Cardiac septum (tissue), 1 donor: ENCODE measurements at regions not wholly inside any gene's neighbourhood (a gene's known extent, or its start where the extent isn't known, plus 50 kb on each side); places are given as distances from the start of the nearest gene placed in this dataset.

Experiments used
- DNase-seq: peaks from one replicate; pipeline ENCODE4 v3.0.0-alpha.2; 2020; ENCODE audit warnings: low spot score
- intact Hi-C: fragments of 100-400 bp; cut with DNase I; formaldehyde crosslinking; loops from one replicate; pipeline ENCODE4 v1.14.0; 2022
- donor health status: DM: no; HTN: no; CAD: no.

- intact Hi-C loops = no loop called here
- DNase-seq = no peak
These were observed 447.4 kb upstream of the ROBO1 start for GRCh38 chr3:80215191-80215590.

DNA sequence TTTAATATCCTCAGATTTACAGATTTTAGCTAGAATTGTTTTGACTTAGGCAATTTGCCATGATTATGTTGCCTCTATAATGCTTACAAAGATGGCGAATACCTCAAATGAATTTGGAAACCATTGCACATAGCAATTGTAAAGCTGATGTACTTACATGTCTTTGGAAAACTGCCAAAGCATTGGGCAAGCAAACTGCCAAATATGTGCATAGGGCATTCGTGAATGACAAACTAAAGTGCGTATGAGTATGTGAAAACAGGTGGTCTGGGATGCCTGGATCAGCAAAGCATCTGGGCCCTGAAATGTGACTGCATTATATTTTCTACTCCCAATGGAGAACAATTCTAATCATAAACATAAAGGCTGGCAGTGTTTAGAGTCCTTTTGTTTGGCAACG, 445.3 kb upstream of the ROBO1 start:
- DNase-seq = no peak
- intact Hi-C loops = no loop called here

GRCh38 chr3:80192936-80193335, 425.1 kb upstream of the ROBO1 start:
- intact Hi-C loops = no loop called here
- no peak for DNase-seq

GRCh38 chr3:80190051-80190450, 422.3 kb upstream of the ROBO1 start:
- intact Hi-C loops = no loop called here
- no peak for DNase-seq

GRCh38 chr3:80187981-80188380, 420.2 kb upstream of the ROBO1 start:
- DNase-seq = no peak
- intact Hi-C loops = no loop called here

GRCh38 chr3:80159990-80160506, 392.2 kb upstream of the ROBO1 start:
- intact Hi-C loops = no loop called here
- no peak for DNase-seq

- intact Hi-C loops = no loop called here
- DNase-seq = no peak
These were observed 390.5 kb upstream of the ROBO1 start for GRCh38 chr3:80158332-80158731.

GRCh38 chr3:80157546-80157945, 389.7 kb upstream of the ROBO1 start:
- no peak for DNase-seq
- intact Hi-C loops = no loop called here

DNA sequence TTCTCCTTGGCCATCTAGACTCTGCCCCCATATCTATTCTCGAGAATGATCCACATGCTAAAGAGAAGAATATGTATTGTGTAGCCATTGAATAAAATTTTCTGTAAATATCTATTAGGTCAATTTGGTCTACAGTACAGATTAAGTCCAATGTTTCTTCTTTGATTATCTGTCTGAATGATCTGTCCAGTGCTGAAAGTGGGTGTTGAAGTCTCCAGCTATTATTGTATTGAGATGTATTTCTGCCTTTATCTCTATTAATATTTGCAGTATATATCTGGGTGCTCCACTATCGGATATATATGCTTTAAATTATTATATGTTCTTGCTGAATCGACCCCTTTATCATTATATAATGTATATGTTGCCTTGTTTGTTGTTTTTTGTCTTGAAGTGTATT, 384.9 kb upstream of the ROBO1 start:
- no peak for DNase-seq
- intact Hi-C loops = no loop called here

DNA sequence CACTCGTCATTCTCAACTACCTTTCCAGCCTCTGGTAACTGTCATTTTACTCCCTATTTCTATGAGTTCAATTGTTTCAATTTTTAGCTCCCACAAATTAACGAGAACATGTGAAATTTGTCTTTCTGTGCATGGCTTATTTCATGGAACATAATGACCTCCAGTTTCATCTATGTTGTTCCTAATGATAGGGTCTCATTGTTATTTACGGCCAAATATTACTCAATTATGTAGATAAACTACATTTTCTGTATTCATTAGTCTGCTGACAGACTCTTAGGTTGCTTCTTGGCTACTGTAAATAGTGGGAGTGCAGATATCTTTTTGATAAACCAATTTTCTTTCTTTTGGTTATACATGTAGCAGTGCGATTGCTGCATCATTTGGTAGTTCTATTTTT, 374.9 kb upstream of the ROBO1 start:
- no peak for DNase-seq
- intact Hi-C loops = no loop called here

DNA sequence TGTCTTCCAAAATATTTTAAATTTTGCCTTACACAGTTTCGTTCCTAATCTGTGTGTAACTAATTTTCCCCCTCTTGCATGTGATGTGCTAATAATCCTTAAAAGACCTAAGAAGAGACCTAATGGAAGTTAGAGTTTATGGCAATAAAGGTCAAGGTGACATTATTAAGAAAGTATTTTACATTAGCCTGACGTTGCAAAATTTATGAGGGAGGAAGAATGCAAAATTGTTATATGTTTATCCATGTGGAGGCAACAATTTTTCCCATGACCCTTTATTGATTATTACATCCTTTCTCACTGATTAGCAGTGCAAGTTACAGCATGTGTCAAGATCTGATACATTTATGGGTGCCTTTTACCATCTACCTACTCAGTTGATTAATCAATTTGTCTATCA, 373.8 kb upstream of the ROBO1 start:
- intact Hi-C loops = no loop called here
- DNase-seq = no peak

DNA sequence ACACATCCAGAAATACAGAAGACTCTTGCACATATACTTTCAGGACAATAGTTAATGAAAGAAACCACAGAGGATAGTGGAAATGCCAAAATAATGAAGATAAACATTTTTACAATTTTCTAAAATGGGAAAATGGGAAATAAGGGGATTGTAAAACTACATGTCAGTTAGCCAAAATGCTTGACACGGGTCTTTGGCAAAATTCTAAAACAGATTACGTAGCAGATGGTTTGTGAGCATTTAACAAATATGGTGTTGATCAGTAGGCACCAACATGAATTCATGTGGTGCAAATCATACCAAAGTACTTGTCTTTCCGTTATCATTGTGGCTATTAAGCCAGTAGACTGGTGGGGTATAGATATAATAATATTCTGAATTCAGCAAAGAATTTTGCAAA, 348.5 kb upstream of the ROBO1 start:
- intact Hi-C loops = no loop called here
- DNase-seq = no peak

DNA sequence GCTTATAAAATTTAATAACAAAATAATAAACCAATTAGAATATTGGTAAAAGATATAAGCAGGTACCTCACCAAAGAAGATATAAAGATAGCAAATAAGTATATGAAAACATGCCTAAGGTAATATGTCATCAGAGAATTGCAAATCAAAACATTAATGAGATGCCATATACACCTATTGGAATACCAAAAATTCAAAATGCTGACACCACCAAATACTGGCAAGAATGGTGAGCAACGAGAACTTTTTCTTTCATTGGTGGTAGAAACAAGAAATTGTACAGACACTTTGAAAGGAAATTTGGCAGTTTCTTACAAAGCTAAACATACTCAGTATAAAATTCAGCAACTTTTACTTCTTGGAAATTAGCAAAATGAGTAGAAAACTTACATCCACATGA, 346.9 kb upstream of the ROBO1 start:
- intact Hi-C loops = no loop called here

DNA sequence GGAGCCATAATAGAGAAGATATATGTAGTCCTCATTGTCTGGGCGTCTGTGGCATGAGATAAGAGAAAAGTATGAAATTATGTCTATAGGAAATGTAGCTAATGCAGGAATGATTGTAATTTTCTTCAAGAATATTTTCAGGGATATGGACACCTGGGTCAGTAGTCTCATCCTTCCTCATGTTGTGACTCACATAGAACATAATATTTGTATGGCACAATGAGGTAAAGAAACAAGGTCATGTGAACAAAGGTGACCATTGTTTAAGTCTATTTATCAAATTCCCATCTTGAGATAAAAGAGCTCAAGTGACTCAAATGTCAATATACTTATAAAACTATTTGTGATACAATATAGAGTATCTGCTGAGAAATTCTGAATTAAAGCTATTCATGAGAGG, 345.5 kb upstream of the ROBO1 start:
- intact Hi-C loops = no loop called here
- DNase-seq = no peak

More for the DNA sequence above, 346.9 kb upstream of the ROBO1 start:
- DNase-seq = no peak

- DNase-seq = no peak
- intact Hi-C loops = no loop called here
These were observed 331.8 kb upstream of the ROBO1 start for GRCh38 chr3:80099559-80100066.

- DNase-seq = no peak
- intact Hi-C loops = no loop called here
These were observed 329.9 kb upstream of the ROBO1 start for GRCh38 chr3:80097674-80098073.

DNA sequence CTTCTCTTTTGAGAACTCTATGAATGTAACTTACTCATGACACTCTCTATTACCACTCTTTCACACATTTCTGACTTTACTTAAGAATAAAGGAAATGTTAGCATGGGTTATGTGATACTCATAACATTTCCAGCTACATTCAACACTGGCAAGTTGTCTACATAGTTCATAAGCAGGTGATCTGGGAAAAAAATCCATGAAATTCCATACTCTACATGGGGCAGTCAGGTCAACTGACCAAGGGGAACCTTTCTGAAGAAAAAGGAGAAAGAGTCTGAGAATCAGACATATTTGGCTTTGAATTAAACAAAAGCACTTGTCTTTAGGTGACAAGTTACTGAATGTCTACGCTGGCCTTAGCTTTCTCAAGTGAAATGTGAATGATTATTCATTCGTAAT, 329.1 kb upstream of the ROBO1 start:
- intact Hi-C loops = no loop called here

DNA sequence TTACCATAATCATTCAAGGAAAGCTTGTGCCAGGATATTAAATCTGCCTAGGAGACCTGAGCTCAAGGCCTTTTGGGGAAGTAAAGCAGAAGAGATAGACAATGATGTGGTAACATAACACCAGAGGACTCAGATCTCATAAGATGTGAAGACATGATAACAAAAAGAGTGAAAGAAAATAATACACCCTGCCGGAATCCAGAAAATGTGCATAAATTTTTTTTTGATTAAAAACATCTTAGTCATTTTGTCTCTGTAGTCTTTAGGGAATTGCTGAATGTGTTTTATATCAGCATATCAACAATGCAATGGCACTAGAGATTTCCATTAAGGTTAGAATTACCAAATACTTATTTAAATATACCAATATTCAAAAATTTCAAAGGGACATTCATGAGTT, 326.8 kb upstream of the ROBO1 start:
- no peak for DNase-seq
- intact Hi-C loops = no loop called here

More for the DNA sequence above, 329.1 kb upstream of the ROBO1 start:
- DNase-seq = no peak

- no peak for DNase-seq
- intact Hi-C loops = no loop called here
These were observed 320.0 kb upstream of the ROBO1 start for GRCh38 chr3:80087767-80088166.

GRCh38 chr3:80086426-80086825, 318.6 kb upstream of the ROBO1 start:
- intact Hi-C loops = no loop called here
- DNase-seq = no peak

GRCh38 chr3:80079886-80080285, 312.1 kb upstream of the ROBO1 start:
- no peak for DNase-seq
- intact Hi-C loops = no loop called here

DNA sequence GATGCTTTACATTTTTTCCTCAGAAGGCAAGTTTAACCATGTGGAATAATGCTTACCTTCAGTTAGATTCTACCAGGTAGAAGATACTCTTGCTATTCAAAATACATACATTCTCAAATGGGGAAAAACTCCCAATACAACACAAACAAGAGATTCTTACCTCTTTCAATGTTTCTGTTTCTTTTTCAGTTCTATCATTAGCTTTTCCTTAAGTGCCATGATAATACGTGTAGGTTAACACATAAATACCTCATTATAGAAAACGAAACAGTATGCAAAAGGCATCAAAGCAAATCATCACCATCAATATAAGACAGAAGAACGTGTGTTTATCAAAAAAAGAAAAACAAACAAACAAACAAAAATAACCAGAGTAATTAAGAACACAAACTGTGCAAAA, 300.7 kb upstream of the ROBO1 start:
- intact Hi-C loops = no loop called here
- no peak for DNase-seq
